Fibroblast of the conjunctiva (primary cell): ENCODE measurements at regions not wholly inside any gene's neighbourhood (a gene's known extent, or its start where the extent isn't known, plus 50 kb on each side); places are given as distances from the start of the nearest gene placed in this dataset.

ENCODE experiments used
- DNase-seq: peaks from one replicate; pipeline ENCODE4 v3.0.0-alpha.2; 2010; ENCODE audit warnings: low read depth

- DNase-seq = no peak
These were observed 357.3 kb downstream of the FOXA2 start for GRCh38 chr20:22226849-22227700.

GRCh38 chr20:22223236-22223635 lies 361.1 kb downstream of the FOXA2 start:
- DNase-seq = no peak

- no peak for DNase-seq
These were observed 366.5 kb downstream of the FOXA2 start for GRCh38 chr20:22217712-22218352.

GRCh38 chr20:22216984-22217383 lies 367.4 kb downstream of the FOXA2 start:
- DNase-seq = no peak

GRCh38 chr20:22214296-22214695 lies 370.1 kb downstream of the FOXA2 start:
- no peak for DNase-seq

GRCh38 chr20:22213271-22213670 lies 371.1 kb downstream of the FOXA2 start:
- DNase-seq = no peak

- DNase-seq = no peak
These were observed 377.1 kb downstream of the FOXA2 start for GRCh38 chr20:22207280-22207679.

GRCh38 chr20:22204801-22205200 lies 379.6 kb downstream of the FOXA2 start:
- no peak for DNase-seq

- DNase-seq = no peak
These were observed 402.2 kb downstream of the FOXA2 start for GRCh38 chr20:22182148-22182547.

GRCh38 chr20:22180244-22180643 lies 404.1 kb downstream of the FOXA2 start:
- no peak for DNase-seq

GRCh38 chr20:22160101-22160652 lies 424.2 kb downstream of the FOXA2 start:
- no peak for DNase-seq

GRCh38 chr20:22159276-22159675 lies 425.1 kb downstream of the FOXA2 start:
- DNase-seq = no peak

- no peak for DNase-seq
These were observed 422.1 kb downstream of the PAX1 start for GRCh38 chr20:22127587-22127986.

GRCh38 chr20:22106308-22106938 lies 401.0 kb downstream of the PAX1 start:
- peak; percentile 1 for DNase-seq

- no peak for DNase-seq
These were observed 396.1 kb downstream of the PAX1 start for GRCh38 chr20:22101606-22102005.

- DNase-seq = no peak
These were observed 395.2 kb downstream of the PAX1 start for GRCh38 chr20:22100686-22101085.

GRCh38 chr20:22099348-22099747 lies 393.9 kb downstream of the PAX1 start:
- DNase-seq = no peak

GRCh38 chr20:22098511-22098910 lies 393.0 kb downstream of the PAX1 start:
- no peak for DNase-seq

- no peak for DNase-seq
These were observed 387.7 kb downstream of the PAX1 start for GRCh38 chr20:22093122-22093521.

- no peak for DNase-seq
These were observed 383.4 kb downstream of the PAX1 start for GRCh38 chr20:22088882-22089281.

GRCh38 chr20:22080985-22081384 lies 375.5 kb downstream of the PAX1 start:
- DNase-seq = no peak

GRCh38 chr20:22074635-22075034 lies 369.2 kb downstream of the PAX1 start:
- no peak for DNase-seq

GRCh38 chr20:22071841-22072240 lies 366.4 kb downstream of the PAX1 start:
- DNase-seq = no peak
